ENCODE measurements at regions not wholly inside any gene's neighbourhood (a gene's known extent, or its start where the extent isn't known, plus 50 kb on each side); places are given as distances from the start of the nearest gene placed in this dataset.

DNA sequence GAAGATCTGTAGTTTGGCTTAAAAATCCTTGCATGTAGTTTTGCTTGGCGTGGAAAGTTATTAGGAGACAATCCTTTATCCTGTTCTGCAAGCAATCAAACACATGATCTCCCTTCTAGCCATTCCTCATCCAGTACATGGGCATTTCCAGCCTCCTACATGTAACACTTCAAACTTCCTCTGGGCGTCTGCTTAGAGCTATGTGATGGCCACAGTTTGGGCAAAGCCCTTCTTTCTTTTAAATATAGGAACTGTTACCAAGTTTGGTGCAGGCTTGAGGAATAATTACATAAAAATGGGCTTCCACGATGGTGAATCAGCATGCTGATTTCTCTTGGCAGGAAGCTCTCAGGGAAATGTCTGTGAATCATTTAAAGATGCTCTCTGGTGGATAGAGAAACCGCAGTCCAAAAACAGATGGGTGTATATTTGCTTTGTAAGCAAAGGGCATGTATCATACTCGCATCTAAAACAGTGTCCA lies 176.9 kb upstream of the FMN2 start:
- no peaks in the 10 kb centered on the region for H3K79me1 ChIP-seq (ENCODE audit: low read depth, low read length)
- no peak overlapping the region for H2AK5ac ChIP-seq (ENCODE audit: low read depth, low read length)
- no peak overlapping the region for H3K18ac ChIP-seq (ENCODE audit: extremely low read depth, low read length)
- H3K79me2 ChIP-seq (ENCODE audit: control insufficient read depth in 1 of 2, insufficient read depth in 2 of 2, low read length in 2 of 2): no peaks in the 10 kb centered on the region
- no peaks in the 10 kb centered on the region for H3K23me2 ChIP-seq (ENCODE audit: low read depth, low read length)
- peak overlapping the region in 1 of 2 experiments; percentile 8; a peak in 1 of 4 replicates for H3K4me2 ChIP-seq (ENCODE audit: insufficient read depth in 1 of 2, low read depth in 2 of 2, low read length in 2 of 2)
- no peak overlapping the region for H2BK5ac ChIP-seq (ENCODE audit: low read depth, low read length)
- H3K4me1 ChIP-seq (replicated peaks in 1 of 4; ENCODE audit: control insufficient read depth in 3 of 4, insufficient read depth in 4 of 4, low read length in 3 of 4): peaks cover 0 to 9% (median 4%) of the 10 kb centered on the region in 4 experiments; a peak in 4 of 7 replicates
- no peak overlapping the region for H3K9ac ChIP-seq (replicated peaks in 1 of 4; ENCODE audit: extremely low read depth in 1 of 4, low read depth in 3 of 4, low read length in 3 of 4)
- no peak overlapping the region for H3K27ac ChIP-seq (ENCODE audit: low read depth, low read length)
- no peak overlapping the region for H2BK12ac ChIP-seq (ENCODE audit: low read depth, low read length)
- no peak overlapping the region for H4K5ac ChIP-seq (ENCODE audit: insufficient read length, low read depth, low read length)
- FAIRE-seq (peak; percentile 60), DNase-seq (ENCODE audit: low read depth in 1 of 2, low spot score in 2 of 2) (no peak)
- no peak overlapping the region for H4K91ac ChIP-seq (replicated peaks; ENCODE audit: insufficient read length, low read length)
- no peak overlapping the region for H3K4me3 ChIP-seq (ENCODE audit: extremely low read depth in 1 of 4, insufficient read depth in 2 of 4, low read depth in 3 of 4, low read length in 4 of 4)
- no peak overlapping the region for H4K8ac ChIP-seq (ENCODE audit: extremely low read depth, insufficient read depth, low read length)
- 49% methylated on average over 5 of the region's 5 CpGs; no CpG with 5 or more reads in 1 of the 2 experiments for WGBS, 2 experiments (ENCODE audit: extremely low coverage in 1 of 2, insufficient coverage in 1 of 2, insufficient read length in 1 of 2, insufficient replicate concordance in 2 of 2, low coverage in 1 of 2, low lambda C conversion rate in 2 of 2, missing lambda C conversion rate in 1 of 2)
- H3K36me3 ChIP-seq (ENCODE audit: control insufficient read depth in 2 of 4, insufficient read depth in 4 of 4, low read length in 3 of 4): no peaks in the 10 kb centered on the region
- H3K56ac ChIP-seq (replicated peaks; ENCODE audit: insufficient read length, low read depth, low read length): no peak overlapping the region
- TF ChIP-seq ZNF274 (IDR thresholded peaks at IDR 0.05; ENCODE audit: borderline replicate concordance, extremely low read depth, low read length) (no peak), SP2 (IDR thresholded peaks at IDR 0.05; ENCODE audit: low read length) (no peak), NRF1 (IDR thresholded peaks at IDR 0.05; ENCODE audit: low read depth, low read length) (no peak), RAD21 (IDR thresholded peaks at IDR 0.05 in 1 of 2, conservative IDR thresholded peaks at IDR 0.05 in 1 of 2; ENCODE audit: low read depth in 2 of 2, low read length in 2 of 2) (peak; percentile 18 to 23; a peak in 3 of 4 replicates), EZH2 (IDR thresholded peaks at IDR 0.05; ENCODE audit: low read depth, low read length, severe bottlenecking) (no peak), RBBP5 (IDR thresholded peaks at IDR 0.05; ENCODE audit: borderline replicate concordance, low read depth, low read length) (no peak)
- TF ChIP-seq, protein P1, sequence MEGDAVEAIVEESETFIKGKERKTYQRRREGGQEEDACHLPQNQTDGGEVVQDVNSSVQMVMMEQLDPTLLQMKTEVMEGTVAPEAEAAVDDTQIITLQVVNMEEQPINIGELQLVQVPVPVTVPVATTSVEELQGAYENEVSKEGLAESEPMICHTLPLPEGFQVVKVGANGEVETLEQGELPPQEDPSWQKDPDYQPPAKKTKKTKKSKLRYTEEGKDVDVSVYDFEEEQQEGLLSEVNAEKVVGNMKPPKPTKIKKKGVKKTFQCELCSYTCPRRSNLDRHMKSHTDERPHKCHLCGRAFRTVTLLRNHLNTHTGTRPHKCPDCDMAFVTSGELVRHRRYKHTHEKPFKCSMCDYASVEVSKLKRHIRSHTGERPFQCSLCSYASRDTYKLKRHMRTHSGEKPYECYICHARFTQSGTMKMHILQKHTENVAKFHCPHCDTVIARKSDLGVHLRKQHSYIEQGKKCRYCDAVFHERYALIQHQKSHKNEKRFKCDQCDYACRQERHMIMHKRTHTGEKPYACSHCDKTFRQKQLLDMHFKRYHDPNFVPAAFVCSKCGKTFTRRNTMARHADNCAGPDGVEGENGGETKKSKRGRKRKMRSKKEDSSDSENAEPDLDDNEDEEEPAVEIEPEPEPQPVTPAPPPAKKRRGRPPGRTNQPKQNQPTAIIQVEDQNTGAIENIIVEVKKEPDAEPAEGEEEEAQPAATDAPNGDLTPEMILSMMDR (IDR thresholded peaks at IDR 0.05; ENCODE audit: control extremely low read depth in 1 of 3, insufficient read depth in 1 of 3, low read depth in 1 of 3, low read length in 3 of 3): peak in 1 of 3 experiments; percentile 11; a peak in 1 of 4 replicates
- TF ChIP-seq, protein P2, sequence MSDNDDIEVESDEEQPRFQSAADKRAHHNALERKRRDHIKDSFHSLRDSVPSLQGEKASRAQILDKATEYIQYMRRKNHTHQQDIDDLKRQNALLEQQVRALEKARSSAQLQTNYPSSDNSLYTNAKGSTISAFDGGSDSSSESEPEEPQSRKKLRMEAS (IDR thresholded peaks at IDR 0.05): no peak
- no peaks in the 10 kb centered on the region for H3K27me3 ChIP-seq (replicated peaks in 1 of 4; ENCODE audit: control insufficient read depth in 3 of 4, extremely low read depth in 1 of 4, insufficient read depth in 3 of 4, low read length in 3 of 4)
- no peak overlapping the region for H2AFZ ChIP-seq (ENCODE audit: low read length)
- no peak overlapping the region for H2BK120ac ChIP-seq (replicated peaks; ENCODE audit: low read depth, low read length)
- POLR2A ChIA-PET (ENCODE audit: partially characterized antibody): no interaction called here
- no peak overlapping the region for H3K14ac ChIP-seq (ENCODE audit: insufficient read length)
- no peak overlapping the region for H3K23ac ChIP-seq (ENCODE audit: insufficient read length)
- H4K20me1 ChIP-seq (replicated peaks in 1 of 2; ENCODE audit: control insufficient read depth in 1 of 2, insufficient read depth in 2 of 2, low read length in 2 of 2): no peaks in the 10 kb centered on the region
- H2BK20ac ChIP-seq (ENCODE audit: low read length): no peak overlapping the region
- CTCF ChIA-PET (ENCODE audit: partially characterized antibody): interaction anchor here (0.6 to 1.9 kb wide), 4 partner anchors 10 to 424 kb away, joined by 3 to 6 read pairs (median 4); no protein-coding TSS in a partner anchor
- H3K4ac ChIP-seq (replicated peaks; ENCODE audit: insufficient read length, low read depth, low read length): no peak overlapping the region
- H2BK15ac ChIP-seq (ENCODE audit: low read length): no peak overlapping the region
- H3K9me3 ChIP-seq (ENCODE audit: insufficient read depth in 2 of 2, low read depth in 1 of 2, low read length in 1 of 2): no peaks in the 10 kb centered on the region

Data from H1 (cell line).